ENCODE measurements at regions not wholly inside any gene's neighbourhood (a gene's known extent, or its start where the extent isn't known, plus 50 kb on each side); places are given as distances from the start of the nearest gene placed in this dataset.

- Mint-ChIP-seq H3K27ac (no peak overlapping the region), H3K36me3 (ENCODE audit: low read depth) (no peaks in the 10 kb centered on the region), H3K4me3 (no peak overlapping the region), H3K27me3 (no peaks in the 10 kb centered on the region), H3K4me1 (no peaks in the 10 kb centered on the region)
- DNase-seq (no peak), ATAC-seq (no peak)
- no peaks in the 10 kb centered on the region for H3K9me3 ChIP-seq (ENCODE audit: control insufficient read depth, low read length, poor library complexity, severe bottlenecking)
These were observed 59.5 kb upstream of the ARHGAP5 start for GRCh38 chr14:32017587-32017986.

- Mint-ChIP-seq H3K4me3 (no peak overlapping the region), H3K36me3 (ENCODE audit: low read depth) (no peaks in the 10 kb centered on the region), H3K27me3 (no peaks in the 10 kb centered on the region), H3K27ac (no peak overlapping the region), H3K4me1 (no peaks in the 10 kb centered on the region)
- H3K9me3 ChIP-seq (ENCODE audit: control insufficient read depth, low read length, poor library complexity, severe bottlenecking), result no peaks in the 10 kb centered on the region
- no peak for DNase-seq
- ATAC-seq, result no peak
These were observed 58.6 kb upstream of the ARHGAP5 start for GRCh38 chr14:32018391-32019092.

GRCh38 chr14:32019276-32019675 lies 57.8 kb upstream of the ARHGAP5 start:
- no peak overlapping the region for H3K4me3 Mint-ChIP-seq

GRCh38 chr14:32020882-32021281 lies 56.2 kb upstream of the ARHGAP5 start:
- DNase-seq, result no peak
- H3K27me3 Mint-ChIP-seq, result peaks cover 2% of the 10 kb centered on the region
- no peak overlapping the region for H3K4me3 Mint-ChIP-seq
- H3K36me3 Mint-ChIP-seq (ENCODE audit: low read depth), result no peaks in the 10 kb centered on the region
- H3K4me1 Mint-ChIP-seq, result no peaks in the 10 kb centered on the region
- H3K9me3 ChIP-seq (ENCODE audit: control insufficient read depth, low read length, poor library complexity, severe bottlenecking), result no peaks in the 10 kb centered on the region
- H3K27ac Mint-ChIP-seq, result no peak overlapping the region
- ATAC-seq, result no peak

More at GRCh38 chr14:32019276-32019675, 57.8 kb upstream of the ARHGAP5 start:
- ATAC-seq (no peak), DNase-seq (no peak)
- H3K36me3 Mint-ChIP-seq (ENCODE audit: low read depth), result no peaks in the 10 kb centered on the region
- H3K27me3 Mint-ChIP-seq, result no peaks in the 10 kb centered on the region
- H3K4me1 Mint-ChIP-seq, result no peaks in the 10 kb centered on the region
- no peak overlapping the region for H3K27ac Mint-ChIP-seq
- H3K9me3 ChIP-seq (ENCODE audit: control insufficient read depth, low read length, poor library complexity, severe bottlenecking), result no peaks in the 10 kb centered on the region

- Mint-ChIP-seq H3K4me1 (no peaks in the 10 kb centered on the region), H3K27me3 (peaks cover 6% of the 10 kb centered on the region), H3K36me3 (ENCODE audit: low read depth) (peaks cover 1% of the 10 kb centered on the region), H3K27ac (no peak overlapping the region), H3K4me3 (no peak overlapping the region)
- ATAC-seq (no peak), DNase-seq (no peak)
- H3K9me3 ChIP-seq (ENCODE audit: control insufficient read depth, low read length, poor library complexity, severe bottlenecking), result no peaks in the 10 kb centered on the region
These were observed 55.8 kb upstream of the ARHGAP5 start for GRCh38 chr14:32021341-32021740.

GRCh38 chr14:32022525-32022924 lies 54.6 kb upstream of the ARHGAP5 start:
- peaks cover 11% of the 10 kb centered on the region for H3K27me3 Mint-ChIP-seq
- H3K9me3 ChIP-seq (ENCODE audit: control insufficient read depth, low read length, poor library complexity, severe bottlenecking), result no peaks in the 10 kb centered on the region
- peaks cover 4% of the 10 kb centered on the region for H3K36me3 Mint-ChIP-seq (ENCODE audit: low read depth)
- ATAC-seq, result no peak
- H3K4me1 Mint-ChIP-seq, result no peaks in the 10 kb centered on the region
- no peak overlapping the region for H3K4me3 Mint-ChIP-seq
- DNase-seq, result no peak
- no peak overlapping the region for H3K27ac Mint-ChIP-seq

- DNase-seq, result no peak
- H3K9me3 ChIP-seq (ENCODE audit: control insufficient read depth, low read length, poor library complexity, severe bottlenecking), result no peaks in the 10 kb centered on the region
- Mint-ChIP-seq H3K4me1 (no peaks in the 10 kb centered on the region), H3K36me3 (ENCODE audit: low read depth) (peaks cover 4% of the 10 kb centered on the region), H3K4me3 (no peak overlapping the region), H3K27ac (no peak overlapping the region), H3K27me3 (peaks cover 11% of the 10 kb centered on the region)
- ATAC-seq, result no peak
These were observed 54.1 kb upstream of the ARHGAP5 start for GRCh38 chr14:32022938-32023466.

- Mint-ChIP-seq H3K27me3 (peaks cover 11% of the 10 kb centered on the region), H3K27ac (no peak overlapping the region), H3K4me3 (no peak overlapping the region), H3K4me1 (no peaks in the 10 kb centered on the region), H3K36me3 (ENCODE audit: low read depth) (peaks cover 4% of the 10 kb centered on the region)
- H3K9me3 ChIP-seq (ENCODE audit: control insufficient read depth, low read length, poor library complexity, severe bottlenecking), result no peaks in the 10 kb centered on the region
- ATAC-seq (no peak), DNase-seq (no peak)
These were observed 53.6 kb upstream of the ARHGAP5 start for GRCh38 chr14:32023540-32023939.

GRCh38 chr14:32027255-32027939 lies 49.7 kb upstream of the ARHGAP5 start:
- DNase-seq, result no peak

More at GRCh38 chr14:32027255-32027939, 49.7 kb upstream of the ARHGAP5 start:
- no peaks in the 10 kb centered on the region for H3K9me3 ChIP-seq (ENCODE audit: control insufficient read depth, low read length, poor library complexity, severe bottlenecking)
- ATAC-seq, result no peak
- H3K27ac Mint-ChIP-seq, result no peak overlapping the region
- no peak overlapping the region for H3K4me3 Mint-ChIP-seq
- H3K4me1 Mint-ChIP-seq, result no peaks in the 10 kb centered on the region
- H3K27me3 Mint-ChIP-seq, result peaks cover 11% of the 10 kb centered on the region
- H3K36me3 Mint-ChIP-seq (ENCODE audit: low read depth), result peaks cover 6% of the 10 kb centered on the region

All from T-helper 17 cell (primary cell).